ENCODE measurements at regions not wholly inside any gene's neighbourhood (a gene's known extent, or its start where the extent isn't known, plus 50 kb on each side); places are given as distances from the start of the nearest gene placed in this dataset.

- Mint-ChIP-seq H3K9me3 (ENCODE audit: insufficient read depth) (no peaks in the 10 kb centered on the region), H3K4me3 (no peak overlapping the region), H3K27ac (no peak overlapping the region), H3K36me3 (ENCODE audit: low read depth) (no peaks in the 10 kb centered on the region), H3K4me1 (ENCODE audit: low read depth) (no peaks in the 10 kb centered on the region), H3K27me3 (ENCODE audit: low read depth) (peaks cover 27% of the 10 kb centered on the region)
- POLR2A ChIA-PET: no interaction called here
- ATAC-seq (no peak), DNase-seq (no peak)
- CTCF ChIA-PET: no interaction called here
Observed at GRCh38 chr11:34564406-34564805, 50.8 kb upstream of the ELF5 start.

- ChIA-PET CTCF (no interaction called here), POLR2A (no interaction called here)
- Mint-ChIP-seq H3K9me3 (ENCODE audit: insufficient read depth) (no peaks in the 10 kb centered on the region), H3K36me3 (ENCODE audit: low read depth) (no peaks in the 10 kb centered on the region), H3K4me3 (no peak overlapping the region), H3K27ac (no peak overlapping the region), H3K4me1 (ENCODE audit: low read depth) (no peaks in the 10 kb centered on the region), H3K27me3 (ENCODE audit: low read depth) (peaks cover 26% of the 10 kb centered on the region)
- ATAC-seq: no peak
- DNase-seq: no peak
Observed at GRCh38 chr11:34564807-34565241, 51.2 kb upstream of the ELF5 start.

GRCh38 chr11:34565417-34566207, 52.0 kb upstream of the ELF5 start:
- no peaks in the 10 kb centered on the region for H3K9me3 Mint-ChIP-seq (ENCODE audit: insufficient read depth)
- DNase-seq (peak; percentile 26), ATAC-seq (no peak)
- H3K27me3 Mint-ChIP-seq (ENCODE audit: low read depth): peaks cover 27% of the 10 kb centered on the region
- H3K36me3 Mint-ChIP-seq (ENCODE audit: low read depth): no peaks in the 10 kb centered on the region
- POLR2A ChIA-PET: no interaction called here
- no peak overlapping the region for H3K4me3 Mint-ChIP-seq
- CTCF ChIA-PET: interaction anchor here (0.8 to 1.0 kb wide), 2 partner anchors 919 to 922 kb away, joined by 3 read pairs; no protein-coding TSS in a partner anchor
- no peaks in the 10 kb centered on the region for H3K4me1 Mint-ChIP-seq (ENCODE audit: low read depth)
- H3K27ac Mint-ChIP-seq: no peak overlapping the region

GRCh38 chr11:34566208-34566551, 52.6 kb upstream of the ELF5 start:
- Mint-ChIP-seq H3K4me3 (no peak overlapping the region), H3K9me3 (ENCODE audit: insufficient read depth) (no peaks in the 10 kb centered on the region), H3K36me3 (ENCODE audit: low read depth) (no peaks in the 10 kb centered on the region), H3K4me1 (ENCODE audit: low read depth) (no peaks in the 10 kb centered on the region), H3K27ac (no peak overlapping the region), H3K27me3 (ENCODE audit: low read depth) (peaks cover 23% of the 10 kb centered on the region)
- CTCF ChIA-PET: interaction anchor here (0.8 to 1.0 kb wide), 2 partner anchors 919 to 921 kb away, joined by 3 read pairs; no protein-coding TSS in a partner anchor
- no peak for ATAC-seq
- no peak for DNase-seq
- POLR2A ChIA-PET: no interaction called here

- no peaks in the 10 kb centered on the region for H3K4me1 Mint-ChIP-seq (ENCODE audit: low read depth)
Observed at GRCh38 chr11:34566736-34567135, 53.1 kb upstream of the ELF5 start.

GRCh38 chr11:34567733-34568132, 53.2 kb upstream of the EHF start:
- H3K27me3 Mint-ChIP-seq (ENCODE audit: low read depth): peaks cover 23% of the 10 kb centered on the region
- no peaks in the 10 kb centered on the region for H3K9me3 Mint-ChIP-seq (ENCODE audit: insufficient read depth)
- no peaks in the 10 kb centered on the region for H3K4me1 Mint-ChIP-seq (ENCODE audit: low read depth)
- no peak overlapping the region for H3K27ac Mint-ChIP-seq
- H3K4me3 Mint-ChIP-seq: no peak overlapping the region
- CTCF ChIA-PET: interaction anchor here (1.1 to 1.3 kb wide), 2 partner anchors 18 to 824 kb away, joined by 3 read pairs; no protein-coding TSS in a partner anchor
- POLR2A ChIA-PET: no interaction called here
- H3K36me3 Mint-ChIP-seq (ENCODE audit: low read depth): no peaks in the 10 kb centered on the region
- no peak for DNase-seq
- no peak for ATAC-seq

More at GRCh38 chr11:34566736-34567135, 53.1 kb upstream of the ELF5 start:
- H3K4me3 Mint-ChIP-seq: no peak overlapping the region
- DNase-seq: no peak
- H3K27ac Mint-ChIP-seq: no peak overlapping the region
- ChIA-PET POLR2A (no interaction called here), CTCF (no interaction called here)
- no peaks in the 10 kb centered on the region for H3K9me3 Mint-ChIP-seq (ENCODE audit: insufficient read depth)
- no peaks in the 10 kb centered on the region for H3K36me3 Mint-ChIP-seq (ENCODE audit: low read depth)
- peaks cover 23% of the 10 kb centered on the region for H3K27me3 Mint-ChIP-seq (ENCODE audit: low read depth)
- no peak for ATAC-seq

GRCh38 chr11:34570584-34570983, 50.3 kb upstream of the EHF start:
- no peaks in the 10 kb centered on the region for H3K36me3 Mint-ChIP-seq (ENCODE audit: low read depth)
- no peak overlapping the region for H3K4me3 Mint-ChIP-seq
- no peak overlapping the region for H3K27ac Mint-ChIP-seq
- no peaks in the 10 kb centered on the region for H3K9me3 Mint-ChIP-seq (ENCODE audit: insufficient read depth)
- CTCF ChIA-PET: interaction anchor here (0.9 kb wide), 1 partner anchor 15 kb away, joined by 3 read pairs; no protein-coding TSS in a partner anchor
- POLR2A ChIA-PET: no interaction called here
- no peaks in the 10 kb centered on the region for H3K4me1 Mint-ChIP-seq (ENCODE audit: low read depth)
- ATAC-seq (no peak), DNase-seq (no peak)
- H3K27me3 Mint-ChIP-seq (ENCODE audit: low read depth): peaks cover 23% of the 10 kb centered on the region

Measured in activated CD8-positive, alpha-beta T cell treated with anti-CD3 and anti-CD28 coated beads, Interleukin-2, amount 10 ng/mL, durations not matched to agents 7 days and 5 days (primary cell).